K562 (cell line): ENCODE measurements at regions not wholly inside any gene's neighbourhood (a gene's known extent, or its start where the extent isn't known, plus 50 kb on each side); places are given as distances from the start of the nearest gene placed in this dataset.

ENCODE experiments used
- ATAC-seq: fragments of 200-7000 bp; cut with Tn5 transposase; 3 replicates; pipeline ENCODE4 v1.9.1; 2020; ENCODE audit warnings: moderate library complexity
- BruUV-seq: library from RNA; stranded (reverse); fragments of 400-500 nt; replicated peaks from 2 replicates; lab custom pipeline; 2021; lab: Mats Ljungman, UMichigan
- CTCF ChIA-PET: fragments of 300-600 bp; formaldehyde crosslinking; extraction: SDS; loops from one replicate; lab custom pipeline; 2021; ENCODE audit warnings: low intra/inter-chr PET ratio; lab: Yijun Ruan, JAX
- POLR2A ChIA-PET: fragments of 300-600, 350-650 bp; sonication (Branson Sonifier 250); formaldehyde crosslinking; extraction: SDS; loops from one replicate; lab custom pipeline; 2021; ENCODE audit warnings: antibody characterized with exemption, inconsistent platforms; lab: Yijun Ruan, JAX
- DNase-seq, 4 experiments: peaks; one replicate each; pipeline versions ENCODE4 v3.0.0 to v3.0.0-alpha.2; 2011 to 2018; ENCODE audit warnings: low spot score in 3 of 4, mixed read lengths in 3 of 4; ENCODE audit errors: extremely low read depth in 1 of 4
- FAIRE-seq: peaks from 2 replicates; lab custom pipeline; 2011; peaks lifted over from hg19 to GRCh38; lab: Jason Lieb, UNC
- H2AFZ ChIP-seq: 2 replicates; pipeline ENCODE4 v1.6.0; 2011; ENCODE audit warnings: low read depth, low read length, control low read depth, inconsistent platforms
- H3K27ac ChIP-seq: fragments of 200-600 bp; 3 replicates; pipeline ENCODE4 v1.8.0; 2011; ENCODE audit warnings: low read depth, mild to moderate bottlenecking, control low read depth, inconsistent platforms, low read length, moderate library complexity, mixed read lengths; ENCODE audit errors: extremely low read depth
- H3K27me3 ChIP-seq, 2 experiments: fragments of 300-600 bp in 1 of 2; 2 replicates in 1 of 2; 3 replicates in 1 of 2; pipeline versions ENCODE4 v1.6.0 to v1.8.0; 2011; ENCODE audit warnings: inconsistent platforms in 2 of 2, low read length in 2 of 2, mild to moderate bottlenecking in 1 of 2, mixed read lengths in 1 of 2, moderate library complexity in 1 of 2; ENCODE audit not compliant: control insufficient read depth in 2 of 2, insufficient read depth in 2 of 2
- H3K36me3 ChIP-seq: fragments of 300-600 bp; 3 replicates; pipeline ENCODE4 v1.8.0; 2011; ENCODE audit warnings: mild to moderate bottlenecking, low read length, inconsistent platforms; ENCODE audit not compliant: control insufficient read depth, insufficient read depth
- H3K4me1 ChIP-seq, 2 experiments: fragments of 200-600 bp in 1 of 2; replicated peaks in 1 of 2; 2 replicates in 1 of 2; 3 replicates in 1 of 2; pipeline versions ENCODE4 v1.5.1 to v1.8.0; 2011; ENCODE audit warnings: inconsistent platforms in 2 of 2, low read length in 2 of 2, mild to moderate bottlenecking in 1 of 2, mixed read lengths in 1 of 2, moderate library complexity in 1 of 2; ENCODE audit not compliant: control insufficient read depth in 2 of 2, insufficient read depth in 2 of 2
- H3K4me2 ChIP-seq: 2 replicates; pipeline ENCODE4 v1.6.1; 2011; ENCODE audit warnings: low read length, control low read depth, inconsistent platforms, mixed read lengths; ENCODE audit not compliant: insufficient read depth
- H3K4me3 ChIP-seq: fragments of 200-600 bp; sonication (generic), shearing (Covaris generic); 2 replicates; pipeline ENCODE4 v1.5.1; 2016; ENCODE audit warnings: control low read depth, inconsistent platforms
- H3K79me2 ChIP-seq: fragments of 200-600 bp; 3 replicates; pipeline ENCODE4 v1.8.0; 2011; ENCODE audit warnings: low read length, inconsistent platforms; ENCODE audit not compliant: control insufficient read depth, insufficient read depth
- H3K9ac ChIP-seq, 2 experiments: 2 replicates each; pipeline versions ENCODE4 v1.6.0 to v1.6.1; 2011; ENCODE audit warnings: low read depth in 2 of 2, low read length in 2 of 2, control low read depth in 1 of 2, inconsistent platforms in 1 of 2, mild to moderate bottlenecking in 1 of 2, mixed read lengths in 1 of 2; ENCODE audit not compliant: insufficient read depth in 1 of 2
- H3K9me1 ChIP-seq: one replicate; pipeline ENCODE4 v1.6.0; 2011; ENCODE audit warnings: inconsistent platforms, mild to moderate bottlenecking, low read length, moderate library complexity; ENCODE audit not compliant: control insufficient read depth, insufficient read depth
- H3K9me3 ChIP-seq: replicated peaks from 2 replicates; pipeline ENCODE4 v1.5.1; 2011; ENCODE audit warnings: low read depth, low read length, inconsistent platforms; ENCODE audit not compliant: control insufficient read depth, insufficient read depth
- H4K20me1 ChIP-seq: replicated peaks from 2 replicates; pipeline ENCODE4 v1.6.1; 2011; ENCODE audit warnings: low read length, inconsistent platforms, mixed read lengths; ENCODE audit not compliant: control insufficient read depth, insufficient read depth
- ID3 ChIP-seq, 2 experiments: fragments of 250-450 bp in 1 of 2; fragments of 450-650 bp in 1 of 2; sonication (Bioruptor Pico) in 1 of 2; IDR thresholded peaks; 2 replicates each; pipeline versions ENCODE4 v1.6.1 to v1.8.0; 2016 to 2021; ENCODE audit warnings: mild to moderate bottlenecking in 2 of 2, moderate library complexity in 2 of 2, missing compliant biosample characterization in 1 of 2, missing genetic modification characterization in 1 of 2
- LEF1 ChIP-seq: fragments of 450-650 bp; IDR thresholded peaks from 2 replicates; pipeline ENCODE4 v1.6.1; 2016; ENCODE audit warnings: mild to moderate bottlenecking
- RERE ChIP-seq: sonication (generic); formaldehyde crosslinking; IDR thresholded peaks from 2 replicates; pipeline ENCODE4 v1.8.0; 2023; ENCODE audit warnings: missing genetic modification reagents, mild to moderate bottlenecking, borderline replicate concordance
- TAF15 ChIP-seq: fragments of 200-400 bp; formaldehyde crosslinking; IDR thresholded peaks from 2 replicates; pipeline ENCODE4 v1.6.1; 2017; ENCODE audit warnings: mild to moderate bottlenecking, low read depth, low read length, moderate library complexity
- ZNF165 ChIP-seq: fragments of 250-450 bp; sonication (Bioruptor Pico); IDR thresholded peaks from 2 replicates; pipeline ENCODE4 v1.4.0; 2020; ENCODE audit warnings: borderline replicate concordance
- WGBS: fragments of 100-300 bp; shearing (Covaris generic); methylation state at CpG from one replicate; pipeline ENCODE4 v1.1.6; 2016; ENCODE audit warnings: low coverage, mixed read lengths; ENCODE audit not compliant: insufficient coverage; ENCODE audit errors: missing lambda C conversion rate; 5-methylcytosine and 5-hydroxymethylcytosine counted together
- in situ Hi-C: fragments of 300-500 bp; cut with MboI; formaldehyde crosslinking; loops from 4 replicates; pipeline ENCODE4 v1.15.0; 2018; ENCODE audit warnings: inconsistent platforms, mixed read lengths
- intact Hi-C: fragments of 100-400 bp; cut with micrococcal nuclease; formaldehyde crosslinking; loops from 2 replicates; pipeline ENCODE4 v1.14.2; 2022

GRCh38 chr2:153551698-153552097, 73.1 kb upstream of the RPRM start:
- Histone ChIP-seq H3K36me3 (no peaks in the 10 kb centered on the region), H3K79me2 (no peaks in the 10 kb centered on the region), H3K4me1 (no peaks in the 10 kb centered on the region), H2AFZ (no peak overlapping the region), H3K9ac (no peak overlapping the region), H3K9me1 (no peaks in the 10 kb centered on the region), H3K9me3 (no peaks in the 10 kb centered on the region; the same call in 1 of the 2 replicates), H3K27ac (no peak overlapping the region), H3K4me2 (no peak overlapping the region), H4K20me1 (no peaks in the 10 kb centered on the region), H3K27me3 (no peaks in the 10 kb centered on the region), H3K4me3 (no peak overlapping the region)
- ChIA-PET POLR2A (no interaction called here), CTCF (no interaction called here)
- FAIRE-seq (no peak), ATAC-seq (no peak), DNase-seq (no peak)
- in situ Hi-C loops (no loop called here), intact Hi-C loops (no loop called here)
- no TSS peak for BruUV-seq
- WGBS, result 5% methylated on average over 1 of the region's 1 CpG
- no peak for TF ChIP-seq TAF15

- no peak for ATAC-seq
- whole genome bisulfite sequencing, result 0% methylated on average over 3 of the region's 3 CpGs
- H3K36me3 ChIP-seq, result no peaks in the 10 kb centered on the region
- no peak overlapping the region for H3K4me3 ChIP-seq
- no peak overlapping the region for H3K9ac ChIP-seq
- no peaks in the 10 kb centered on the region for H3K79me2 ChIP-seq
- no TSS peak for BruUV-seq
- TF ChIP-seq ZNF165 (CRISPR knock-in tag) (no peak), LEF1 (no peak), ID3 (CRISPR knock-in tag; IDR thresholded peaks at IDR 0.05) (no peak), ID3 (tag; IDR thresholded peaks at IDR 0.05) (no peak), RERE (CRISPR knock-in tag) (no peak)
- TF ChIP-seq, all 486 proteins: peak for 0
- Histone ChIP-seq H3K27me3 (no peaks in the 10 kb centered on the region), H4K20me1 (no peaks in the 10 kb centered on the region), H3K4me1 (no peaks in the 10 kb centered on the region), H3K9me1 (no peaks in the 10 kb centered on the region), H3K9me3 (no peaks in the 10 kb centered on the region; the same call in 1 of the 2 replicates), H3K4me2 (no peak overlapping the region), H2AFZ (no peak overlapping the region), H3K27ac (no peak overlapping the region)
- ChIA-PET CTCF (no interaction called here), POLR2A (no interaction called here)
- FAIRE-seq, result no peak
- intact Hi-C loops (no loop called here), in situ Hi-C loops (no loop called here)
- no peak for DNase-seq
These were observed 78.6 kb upstream of the RPRM start for GRCh38 chr2:153557211-153557610.
